ENCODE measurements at regions not wholly inside any gene's neighbourhood (a gene's known extent, or its start where the extent isn't known, plus 50 kb on each side); places are given as distances from the start of the nearest gene placed in this dataset.
"Not testable (repeated sequence)": the region's sequence is repeated elsewhere in the genome, so short reads cannot be mapped to it uniquely, and the experiment has no call there.

DNA sequence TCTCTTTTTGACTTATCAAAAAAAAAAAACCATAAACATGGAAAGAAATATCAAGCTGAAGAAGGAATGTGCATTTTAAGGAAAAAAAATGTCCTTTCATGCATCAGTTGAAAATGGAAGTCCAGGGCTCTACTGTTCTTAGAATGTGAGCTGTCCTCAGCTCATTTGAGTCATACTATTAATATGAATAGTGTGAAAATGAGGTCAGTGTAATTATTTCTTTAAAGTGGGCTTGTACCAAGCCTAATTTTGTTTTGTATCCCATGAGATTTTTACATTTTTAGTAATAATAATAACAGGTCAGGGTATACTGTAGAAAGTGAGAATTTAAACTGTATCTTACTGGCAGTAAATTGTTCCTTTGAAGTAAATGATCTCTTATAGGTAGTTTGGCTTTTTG is 148.5 kb downstream of the NAA11 start:
- no peak for FAIRE-seq
- no peak for DNase-seq (ENCODE audit: low spot score)

DNA sequence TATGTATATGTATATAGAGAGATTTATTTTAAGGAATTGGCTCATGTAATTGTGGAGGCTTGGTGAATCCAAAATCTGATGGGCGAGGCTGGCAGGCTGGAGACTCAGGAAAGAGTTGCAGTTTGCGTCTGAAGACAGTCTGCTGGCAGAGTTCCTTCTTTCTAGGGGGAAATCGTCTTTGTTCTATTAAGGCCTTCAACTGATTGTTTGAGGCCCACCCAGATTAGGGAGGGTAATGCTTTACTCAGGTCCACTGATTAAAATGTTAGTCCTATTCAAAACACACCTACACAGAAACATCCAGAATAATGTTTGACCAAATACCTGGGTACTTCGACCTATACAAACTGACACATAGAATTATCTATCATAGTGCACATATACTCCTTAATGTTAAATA is 149.5 kb downstream of the NAA11 start:
- FAIRE-seq (no peak), DNase-seq (ENCODE audit: low spot score) (no peak)

DNA sequence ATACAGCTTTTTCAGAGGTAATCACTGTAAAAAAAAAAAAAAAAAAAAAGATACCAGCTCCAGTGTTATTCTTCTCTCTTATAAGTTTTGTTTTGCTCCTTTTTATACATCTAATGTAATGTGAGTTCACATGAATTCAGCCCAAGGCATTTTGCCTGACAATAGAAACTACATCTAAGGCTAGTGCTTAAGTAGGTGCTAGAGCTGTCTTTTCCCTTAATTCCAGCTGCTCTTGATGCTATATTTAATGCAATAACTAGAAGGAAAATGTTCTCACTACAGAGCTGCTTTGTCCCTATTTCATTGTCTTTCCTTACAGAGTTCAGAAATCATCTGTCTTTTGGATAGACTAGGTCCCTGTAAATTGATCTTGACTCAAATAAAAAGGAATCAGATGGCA is 150.1 kb downstream of the NAA11 start:
- DNase-seq (ENCODE audit: low spot score): no peak
- no peak for FAIRE-seq

DNA sequence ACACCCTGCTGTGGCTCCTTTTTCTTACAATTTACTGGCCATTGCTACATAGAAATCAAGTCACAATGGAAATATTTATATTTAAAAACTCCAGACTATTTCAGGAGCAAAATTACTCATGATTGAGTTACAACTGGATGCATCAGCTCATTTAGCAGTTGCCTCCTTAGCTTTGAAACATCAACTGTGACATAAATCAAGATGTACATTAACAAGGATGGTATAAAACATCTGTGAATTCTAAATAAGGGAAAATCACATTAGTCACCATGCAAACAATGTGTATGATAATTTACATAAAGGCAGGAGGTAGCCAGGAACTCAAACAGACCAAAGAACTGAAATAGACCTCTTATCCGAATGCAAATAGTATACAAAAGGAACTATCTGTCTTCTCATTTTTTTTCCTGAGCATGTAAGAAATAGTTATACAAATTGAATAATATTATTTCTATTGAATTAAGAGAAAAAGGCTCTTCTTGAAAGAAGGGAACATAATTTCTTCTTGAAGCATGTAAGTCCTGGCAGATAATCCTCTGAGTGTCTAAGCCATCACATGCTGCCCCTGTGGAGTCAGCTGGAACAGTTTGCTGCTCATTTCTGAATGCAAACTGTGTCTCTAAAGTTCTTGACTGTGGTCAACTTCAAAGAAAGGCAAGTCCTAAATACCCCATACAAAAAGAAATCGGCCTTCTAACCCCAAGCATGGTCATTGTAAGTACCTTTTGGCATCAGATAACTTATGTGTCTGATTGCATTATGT is 151.2 kb downstream of the NAA11 start:
- FAIRE-seq: no peak
- no peak for DNase-seq (ENCODE audit: low spot score)

DNA sequence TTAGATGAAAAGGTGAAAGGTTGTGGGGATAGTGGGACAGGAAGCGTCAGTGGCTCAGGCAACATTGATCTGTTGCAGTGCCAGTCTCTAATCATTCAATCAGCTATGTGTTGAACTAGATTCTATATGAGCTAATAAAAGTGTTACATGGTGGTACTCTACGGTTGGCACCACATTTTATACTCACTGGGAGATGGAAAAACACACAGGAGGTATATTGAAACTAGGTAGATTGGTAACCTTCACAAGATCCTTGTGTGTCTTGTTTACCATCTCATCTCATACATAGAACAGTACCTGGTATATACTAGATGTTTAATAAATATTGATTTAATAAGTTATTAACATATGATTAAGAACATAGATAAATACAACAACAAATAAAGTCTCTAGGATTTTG is 152.7 kb downstream of the NAA11 start:
- DNase-seq (ENCODE audit: low spot score) (no peak), FAIRE-seq (no peak)

DNA sequence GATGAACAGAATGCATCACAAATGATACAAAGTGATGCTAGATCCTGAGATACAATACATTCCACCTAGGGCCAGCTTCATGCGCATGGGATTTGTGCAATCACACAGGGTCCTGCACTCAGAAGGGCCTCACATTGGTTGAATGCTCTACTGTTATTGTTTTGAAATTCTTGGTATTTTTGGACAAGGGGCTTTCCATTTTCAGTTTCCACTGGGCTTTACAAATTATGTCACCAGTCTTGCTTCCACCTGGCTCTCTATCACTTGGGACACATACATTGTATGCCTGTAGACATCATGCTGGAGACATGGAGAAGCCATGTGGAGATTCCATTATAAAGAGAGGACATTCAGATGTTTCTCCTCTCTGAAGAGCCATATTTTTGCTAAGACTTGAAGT is 155.8 kb downstream of the NAA11 start:
- no peak for FAIRE-seq
- no peak for DNase-seq (ENCODE audit: low spot score)

DNA sequence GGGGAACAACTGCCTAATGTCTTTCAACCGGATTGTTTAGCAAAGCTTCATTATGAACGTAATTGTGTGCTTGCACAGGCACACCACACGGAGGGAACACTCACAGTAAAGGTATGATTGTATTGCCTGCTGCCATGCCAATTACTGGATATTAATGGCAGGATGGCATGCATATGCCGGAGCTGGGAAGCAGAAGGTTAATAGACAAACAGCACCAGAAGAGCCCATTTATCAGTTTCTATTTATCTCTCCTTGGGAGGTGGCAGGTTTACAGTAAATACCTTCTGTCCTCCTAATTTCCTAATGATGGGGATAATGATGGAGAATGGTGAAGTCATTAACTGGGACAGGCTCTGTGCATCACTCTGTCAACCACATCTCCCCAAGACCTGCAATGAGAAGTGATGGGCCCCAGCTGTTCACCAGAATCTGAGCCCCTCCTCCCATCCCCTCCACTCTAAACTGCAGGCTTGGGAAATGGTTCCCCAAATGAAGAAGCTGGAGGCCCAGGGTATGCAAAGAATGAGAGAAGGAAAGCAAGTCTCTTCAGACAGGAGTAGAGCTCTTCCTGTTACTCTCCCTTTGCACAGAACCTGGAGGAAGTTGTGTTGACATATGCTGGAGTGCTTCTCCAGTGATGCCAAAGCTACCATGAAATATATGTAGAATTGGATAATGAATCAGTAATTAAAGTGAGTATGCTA is 160.8 kb downstream of the NAA11 start:
- DNase-seq (ENCODE audit: low spot score) (no peak), FAIRE-seq (no peak)

DNA sequence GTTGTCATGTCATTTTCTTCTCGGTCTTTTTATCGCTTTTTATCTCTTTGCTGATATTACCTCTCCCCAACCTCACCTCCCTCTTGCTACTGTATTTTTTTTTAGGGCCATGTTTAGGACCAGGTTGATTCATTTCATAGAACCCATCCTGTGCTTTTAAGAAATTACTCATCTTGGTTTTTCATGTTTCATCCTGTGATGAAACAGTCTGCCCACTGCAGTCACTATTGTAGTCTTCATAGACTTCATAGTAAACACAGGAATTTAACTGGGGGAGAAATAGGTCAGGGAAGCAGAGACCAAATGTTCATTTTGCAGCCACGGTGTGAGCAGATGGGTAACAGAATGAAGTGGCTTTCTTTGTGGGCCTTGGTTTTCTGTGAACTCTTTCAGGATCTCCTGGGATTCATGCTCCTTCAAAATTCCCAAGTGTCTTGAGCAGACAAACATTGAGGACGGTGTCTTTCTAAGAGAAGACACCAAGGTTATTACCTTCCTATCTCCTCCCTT is 161.8 kb downstream of the NAA11 start:
- FAIRE-seq (no peak), DNase-seq (ENCODE audit: low spot score) (no peak)

DNA sequence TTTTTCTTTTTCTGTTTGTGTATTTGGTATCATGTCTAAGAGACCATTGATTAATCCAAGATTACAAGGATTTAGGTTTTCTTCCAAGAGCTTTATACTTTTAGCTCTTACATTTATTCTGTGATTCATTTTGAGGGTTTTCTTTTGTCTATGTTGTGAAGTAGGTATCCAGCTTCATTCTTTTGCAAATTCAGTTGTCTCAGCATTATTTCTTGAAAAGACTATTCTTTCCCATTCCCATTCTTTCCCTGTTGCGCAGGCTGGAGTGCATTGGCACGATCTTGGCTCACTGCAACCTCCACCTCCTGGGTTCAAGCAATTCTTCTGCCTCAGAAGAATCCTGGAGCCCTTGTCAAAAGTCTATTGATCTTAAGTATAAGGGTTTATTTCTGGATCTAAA is 164.9 kb downstream of the NAA11 start:
- no peak for DNase-seq (ENCODE audit: low spot score)
- no peak for FAIRE-seq

DNA sequence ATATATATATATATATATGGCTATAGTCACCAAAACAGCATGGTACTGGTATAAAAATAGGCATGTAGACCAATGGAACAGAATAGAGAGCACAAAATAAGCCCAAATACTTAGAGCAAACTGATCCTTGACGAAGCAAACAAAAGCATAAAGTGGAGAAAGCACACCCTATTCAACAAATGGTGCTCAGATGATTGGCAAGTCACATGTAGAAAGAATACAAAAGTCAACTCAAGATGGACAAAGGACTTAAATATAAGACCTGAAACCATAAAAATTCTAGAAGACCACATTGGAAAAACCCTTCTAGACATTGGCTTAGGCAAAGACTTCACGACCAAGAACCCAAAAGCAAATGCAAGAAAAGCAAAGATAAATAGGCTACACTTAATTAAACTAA is 167.2 kb downstream of the NAA11 start:
- FAIRE-seq; DNase-seq (ENCODE audit: low spot score): not testable (repeated sequence)

DNA sequence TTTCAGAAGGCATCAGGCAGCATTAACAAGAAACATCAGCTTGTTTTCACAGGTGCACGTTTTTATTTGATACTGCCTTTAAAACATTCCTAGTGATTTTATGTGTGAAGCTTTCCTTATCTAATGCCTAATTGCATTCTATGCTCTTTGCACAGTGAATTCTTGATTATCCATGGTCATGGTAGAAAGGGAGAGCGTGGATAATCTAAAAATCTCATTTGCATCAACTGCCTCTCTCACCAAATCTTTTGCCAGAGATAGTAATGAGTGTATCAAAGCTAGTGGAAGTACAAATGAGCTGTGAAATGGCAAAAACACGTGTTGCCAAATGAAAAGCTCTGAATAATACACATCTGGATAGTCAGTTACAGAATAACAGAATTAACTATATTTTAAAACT is 170.5 kb downstream of the NAA11 start:
- FAIRE-seq (no peak), DNase-seq (ENCODE audit: low spot score) (no peak)

DNA sequence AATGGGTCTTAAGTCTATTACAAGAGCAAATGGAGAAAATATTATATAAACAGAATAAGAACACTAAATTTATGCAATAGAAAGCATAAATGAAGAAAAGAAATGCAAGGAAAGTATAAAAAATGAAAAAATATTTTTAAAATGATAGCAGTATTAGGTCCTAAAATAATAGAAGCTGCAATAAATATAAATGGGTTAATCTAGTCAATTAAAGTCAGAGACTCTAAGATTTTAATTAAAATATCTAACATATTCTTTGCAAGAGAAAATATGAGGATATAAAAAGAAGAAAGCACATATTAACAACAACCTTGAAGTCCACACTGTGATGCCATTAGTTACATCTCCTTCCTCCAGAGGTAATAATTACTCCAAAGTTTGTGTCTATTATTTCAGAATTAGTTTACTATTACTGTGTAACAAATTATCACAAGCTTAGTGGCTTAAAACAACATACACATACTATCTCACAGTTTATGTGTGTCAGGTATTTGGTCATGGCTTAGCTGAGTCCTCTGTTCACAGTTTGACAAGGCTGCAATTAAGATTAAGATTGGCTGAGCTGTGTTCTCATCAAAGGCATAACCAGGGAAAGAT is 174.9 kb downstream of the NAA11 start:
- FAIRE-seq (no peak), DNase-seq (ENCODE audit: low spot score) (no peak)

DNA sequence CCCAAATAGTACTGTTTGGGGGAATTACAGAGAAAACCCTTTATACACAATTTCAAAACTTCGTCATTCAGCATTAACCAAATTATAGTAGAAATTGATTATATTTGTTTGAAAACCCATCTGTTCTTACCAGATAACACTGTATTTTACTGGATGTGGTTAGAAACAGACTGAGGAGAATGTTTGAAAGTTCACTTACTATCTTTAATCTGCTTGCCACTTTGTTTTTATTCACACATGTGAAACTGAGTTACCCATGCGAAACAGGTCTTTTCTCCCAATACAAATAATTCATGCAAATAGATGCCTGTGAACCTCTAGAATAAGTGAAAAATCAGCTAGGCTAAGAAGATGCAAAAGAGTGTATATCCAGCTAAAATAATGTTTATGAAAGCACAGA is 177.5 kb downstream of the NAA11 start:
- FAIRE-seq (no peak), DNase-seq (ENCODE audit: low spot score) (no peak)

DNA sequence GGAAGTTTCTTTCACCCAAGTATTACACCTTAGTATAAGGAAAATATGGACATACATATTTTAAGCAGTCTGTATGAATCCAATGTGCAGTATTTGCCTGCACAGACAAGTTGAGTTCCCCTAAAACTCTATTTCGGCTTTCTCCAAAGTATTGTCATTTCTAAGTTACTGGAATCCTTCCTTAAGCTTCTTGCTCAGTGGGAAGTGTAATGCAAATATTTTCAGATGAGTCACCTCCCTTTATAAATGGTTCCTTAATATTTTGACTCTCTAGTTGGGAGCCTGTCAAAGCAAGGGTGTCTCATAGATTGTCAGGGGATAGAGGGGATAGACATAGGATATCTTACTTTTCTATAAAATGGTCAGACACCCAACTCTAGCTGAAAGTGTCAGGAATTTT is 178.6 kb downstream of the NAA11 start:
- DNase-seq (ENCODE audit: low spot score): no peak
- FAIRE-seq: no peak

DNA sequence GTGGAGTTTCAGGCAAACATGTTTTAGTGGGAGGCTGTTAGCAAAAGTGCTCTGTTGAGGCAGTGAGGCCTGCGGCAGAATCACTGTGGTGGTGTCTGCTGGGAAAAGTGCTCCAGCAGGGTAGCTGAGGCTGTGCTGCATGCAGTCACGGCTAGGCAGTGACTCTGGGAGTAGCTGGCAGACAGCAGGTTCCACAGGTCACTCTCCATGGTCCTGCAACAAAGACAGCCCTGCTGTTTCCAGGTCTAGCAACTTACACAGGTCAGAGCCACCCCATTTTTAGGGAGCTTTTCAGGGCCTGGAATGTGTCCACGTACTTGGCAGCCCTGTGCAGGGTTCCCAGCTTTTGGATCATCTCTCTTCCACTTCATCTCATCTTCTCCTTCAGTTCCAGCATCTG is 184.3 kb downstream of the NAA11 start:
- no peak for FAIRE-seq

DNA sequence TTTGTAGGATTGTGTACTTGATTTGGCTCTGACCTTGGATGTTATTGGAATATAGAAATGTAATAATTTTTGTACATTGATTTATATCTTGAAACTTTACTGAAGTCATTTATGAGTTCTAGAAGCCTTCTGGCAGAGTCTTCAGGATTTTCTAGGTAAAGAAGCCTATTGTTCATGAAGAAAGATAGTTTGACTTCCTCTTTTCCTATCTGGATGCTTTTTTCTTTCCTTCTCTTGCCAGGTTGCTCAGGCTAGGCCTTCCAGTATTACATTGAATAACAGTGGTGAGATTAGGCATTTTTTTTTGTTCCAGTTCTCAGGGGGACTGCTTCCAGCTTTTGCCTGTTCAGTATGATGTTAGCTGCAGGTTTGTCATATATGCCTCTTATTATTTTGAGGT is 191.1 kb downstream of the NAA11 start:
- FAIRE-seq (no peak), DNase-seq (ENCODE audit: low spot score) (no peak)

More for the DNA sequence above, 184.3 kb downstream of the NAA11 start:
- no peak for DNase-seq (ENCODE audit: low spot score)

DNA sequence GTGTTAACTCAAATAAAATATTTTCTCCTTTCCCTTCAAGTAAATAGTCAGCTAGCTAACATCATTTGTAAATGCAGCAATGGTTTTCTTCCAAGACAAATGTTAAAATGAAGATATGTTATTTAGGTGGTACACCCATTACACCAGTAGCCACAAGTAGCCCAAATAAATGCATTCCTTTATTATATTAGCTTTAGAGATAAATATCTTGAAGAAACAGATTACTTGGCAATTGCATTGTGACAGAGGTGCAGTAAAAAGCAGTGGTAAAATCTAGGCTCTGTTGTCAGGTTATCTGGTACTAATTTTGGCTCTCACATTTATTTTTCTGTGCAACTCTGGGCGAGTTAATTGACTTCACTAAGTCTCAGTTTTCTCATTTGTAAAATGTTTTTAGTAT is 193.0 kb downstream of the NAA11 start:
- DNase-seq (ENCODE audit: low spot score) (no peak), FAIRE-seq (no peak)

DNA sequence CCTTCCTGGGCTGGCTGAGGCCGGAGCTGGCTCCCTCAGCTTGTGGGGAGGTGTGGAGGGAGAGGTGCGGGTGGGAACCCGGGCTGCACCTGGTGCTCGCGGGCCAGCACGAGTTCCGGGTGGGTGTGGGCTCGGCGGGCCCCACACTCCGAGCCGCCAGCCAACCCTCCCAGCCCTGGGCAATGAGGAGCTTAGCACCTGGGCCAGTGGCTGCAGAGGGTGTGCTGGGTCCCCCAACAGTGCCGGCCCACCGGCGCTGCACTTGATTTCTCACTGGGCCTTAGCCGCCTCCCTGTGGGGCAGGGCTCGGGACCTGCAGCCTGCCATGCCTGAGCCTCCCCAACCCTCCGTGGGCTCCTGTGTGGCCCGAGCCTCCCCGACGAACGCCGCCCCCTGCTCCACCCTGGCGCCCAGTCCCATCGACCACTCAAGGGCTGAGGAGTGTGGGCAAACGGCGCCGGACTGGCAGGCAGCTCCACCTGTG is 182.7 kb upstream of the PAQR3 start:
- FAIRE-seq (no peak), DNase-seq (ENCODE audit: low spot score) (no peak)

DNA sequence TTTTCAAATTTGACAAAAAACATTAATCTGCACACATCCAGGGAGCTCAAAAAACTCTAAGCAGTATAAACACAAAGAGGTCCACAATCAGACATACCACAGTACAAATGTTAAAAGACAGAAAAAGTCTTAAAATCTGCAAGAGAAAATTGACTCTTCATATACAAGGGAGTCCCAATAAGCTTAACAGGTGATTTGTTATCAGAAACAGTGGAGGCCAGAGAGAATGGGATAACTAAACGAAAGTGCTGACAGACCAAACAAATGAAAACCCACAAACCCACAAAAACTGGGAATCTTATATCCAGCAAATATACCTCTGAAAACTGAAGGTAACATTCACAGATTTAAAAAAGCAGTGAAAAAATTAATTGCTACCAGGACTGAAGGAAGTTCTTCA is 182.0 kb upstream of the PAQR3 start:
- FAIRE-seq: no peak
- DNase-seq (ENCODE audit: low spot score): no peak

DNA sequence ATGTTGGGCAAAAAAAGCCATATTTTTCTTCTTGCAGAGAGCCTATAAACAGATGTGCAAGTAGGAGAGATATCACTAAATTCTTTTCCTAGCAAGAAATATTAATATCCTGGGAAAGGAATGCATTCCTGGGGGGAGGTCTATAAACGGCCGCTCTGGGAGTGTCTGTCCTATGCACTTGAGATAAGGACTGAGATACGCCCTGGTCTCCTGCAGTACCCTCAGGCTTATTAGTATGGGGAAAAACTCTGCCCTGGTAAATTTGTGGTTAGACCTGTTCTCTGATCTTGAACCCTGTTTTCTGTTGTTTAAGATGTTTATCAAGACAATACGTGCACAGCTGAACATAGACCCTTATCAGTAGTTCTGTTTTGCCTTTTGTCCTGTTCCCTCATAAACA is 177.8 kb upstream of the PAQR3 start:
- not testable (repeated sequence) for FAIRE-seq

DNA sequence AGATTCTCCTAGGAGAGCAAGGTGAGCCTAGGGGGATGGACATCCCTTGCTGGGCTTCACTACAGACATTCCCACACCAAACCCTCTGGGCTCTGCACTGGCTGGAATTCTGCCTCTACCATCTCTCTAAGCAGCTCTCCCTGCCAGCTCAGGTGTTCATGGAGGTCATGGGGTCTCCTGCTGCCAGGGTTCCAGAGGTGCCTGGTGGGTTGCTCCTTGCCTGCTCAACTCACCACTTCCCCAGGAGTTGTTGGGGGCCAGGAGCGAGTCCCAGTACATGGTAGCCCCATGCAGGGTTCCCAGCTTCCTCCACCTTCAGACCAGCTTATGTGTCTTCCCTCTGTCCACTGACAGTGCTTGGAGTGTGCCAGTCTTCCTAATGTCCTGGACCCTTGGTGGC is 167.8 kb upstream of the PAQR3 start:
- DNase-seq (ENCODE audit: low spot score): no peak
- no peak for FAIRE-seq

More for the DNA sequence above, 177.8 kb upstream of the PAQR3 start:
- not testable (repeated sequence) for DNase-seq (ENCODE audit: low spot score)

DNA sequence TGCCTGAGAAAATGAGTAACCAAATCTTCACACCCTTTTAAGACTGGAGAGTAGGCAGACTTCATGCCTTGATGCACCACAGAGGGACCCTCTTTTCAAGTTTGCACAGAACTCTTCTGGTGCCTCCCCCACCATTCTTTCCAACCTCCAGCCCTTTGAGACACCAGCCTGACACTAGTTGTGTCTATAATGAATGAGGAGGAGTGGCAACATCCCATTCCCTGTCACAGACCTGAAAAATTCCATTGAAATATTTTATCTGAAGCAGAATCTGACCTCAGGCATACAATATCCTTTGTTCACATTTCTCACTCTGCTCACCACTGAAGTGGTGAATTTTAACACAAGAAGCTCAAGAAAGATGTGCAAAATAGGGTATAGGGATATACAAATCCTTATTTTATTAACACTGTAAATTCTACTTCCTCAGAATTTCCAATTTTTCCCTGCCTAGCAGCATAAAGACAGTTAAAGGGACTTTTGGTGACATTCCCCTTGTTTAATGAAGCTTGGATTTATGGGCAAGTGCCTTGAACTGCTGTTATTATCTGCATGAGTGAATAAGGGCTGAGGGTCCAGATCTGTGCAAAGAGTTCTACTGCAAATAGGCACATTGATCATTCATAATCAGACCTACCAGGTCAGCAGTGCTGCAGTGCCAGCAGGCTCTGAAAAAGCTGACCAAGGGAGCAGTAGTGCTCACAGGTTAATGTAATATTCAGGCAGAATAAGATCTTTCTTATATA is 149.9 kb upstream of the PAQR3 start:
- DNase-seq (ENCODE audit: low spot score) (no peak), FAIRE-seq (no peak)

Data from RCC 7860 (cell line).